Keratinocyte (primary cell): ENCODE measurements at regions not wholly inside any gene's neighbourhood (a gene's known extent, or its start where the extent isn't known, plus 50 kb on each side); places are given as distances from the start of the nearest gene placed in this dataset.

Experiments
- CTCF ChIP-seq, 3 experiments: IDR thresholded peaks in 1 of 3; conservative IDR thresholded peaks in 1 of 3; optimal IDR thresholded peaks in 1 of 3; 2 replicates in 2 of 3; 3 replicates in 1 of 3; pipeline versions ENCODE3 to v1.5.1; 2011; ENCODE audit warnings: low read length in 3 of 3, mild to moderate bottlenecking in 3 of 3, moderate library complexity in 2 of 3, control low read depth in 1 of 3, inconsistent platforms in 1 of 3; ENCODE audit not compliant: insufficient read depth in 2 of 3; ENCODE audit errors: extremely low read depth in 1 of 3
- EZH2 ChIP-seq: IDR thresholded peaks from one replicate; pipeline ENCODE4 v1.6.1; 2012; ENCODE audit warnings: inconsistent platforms, mild to moderate bottlenecking, low read length, moderate library complexity

GRCh38 chr6:14664112-14664601 lies 546.6 kb downstream of the CD83 start:
- TF ChIP-seq CTCF (optimal IDR thresholded peaks at IDR 0.05 in 1 of 3, IDR thresholded peaks at IDR 0.05 in 1 of 3, conservative IDR thresholded peaks at IDR 0.05 in 1 of 3; ENCODE audit: extremely low read depth in 1 of 3, insufficient read depth in 2 of 3, low read length in 3 of 3): no peak
- no peak for TF ChIP-seq EZH2
